CD4-positive, alpha-beta T cell (primary cell): ENCODE measurements at regions not wholly inside any gene's neighbourhood (a gene's known extent, or its start where the extent isn't known, plus 50 kb on each side); places are given as distances from the start of the nearest gene placed in this dataset.

Experiments used
- ATAC-seq: fragments of 200-7000 bp; cut with Tn5 transposase; one replicate; pipeline ENCODE4 v1.10.0; 2022; ENCODE audit warnings: mild to moderate bottlenecking; ENCODE audit not compliant: poor library complexity
- CTCF ChIA-PET: fragments of 350-600 bp; sonication (Branson Sonifier 250); formaldehyde crosslinking; loops from one replicate; lab custom pipeline; 2021; ENCODE audit warnings: antibody characterized with exemption, inconsistent platforms; lab: Charles Lee
- POLR2A ChIA-PET: fragments of 350-600 bp; sonication (Branson Sonifier 250); formaldehyde crosslinking; loops from one replicate; lab custom pipeline; 2021; ENCODE audit warnings: antibody characterized with exemption, inconsistent platforms; lab: Charles Lee
- DNase-seq, 14 experiments: peaks; one replicate each; pipeline ENCODE4 v3.0.0-alpha.2; 2013 to 2020; ENCODE audit warnings: mixed read lengths in 2 of 14
- H3K27ac ChIP-seq, 2 donors: one replicate each; pipeline versions ENCODE4 v1.5.1 to v1.7.0; 2013; ENCODE audit warnings: low read length in 2 of 2, low read depth in 1 of 2, mild to moderate bottlenecking in 1 of 2
- H3K27me3 ChIP-seq, 2 experiments: 1 replicate in 1 of 2; 2 replicates in 1 of 2; pipeline versions ENCODE4 v1.6.1 to v1.7.0; 2013; ENCODE audit warnings: low read length in 2 of 2, control low read depth in 1 of 2, mild to moderate bottlenecking in 1 of 2, moderate library complexity in 1 of 2; ENCODE audit not compliant: insufficient read depth in 2 of 2, control insufficient read depth in 1 of 2
- H3K36me3 ChIP-seq: one replicate; pipeline ENCODE4 v1.6.1; 2013; ENCODE audit warnings: low read length, control low read depth; ENCODE audit not compliant: insufficient read depth
- H3K4me1 ChIP-seq: one replicate; pipeline ENCODE4 v1.6.1; 2013; ENCODE audit warnings: low read length, control low read depth; ENCODE audit not compliant: insufficient read depth
- H3K4me3 ChIP-seq: one replicate; pipeline ENCODE4 v1.5.1; 2013; ENCODE audit warnings: mild to moderate bottlenecking, low read length, moderate library complexity
- H3K9me3 ChIP-seq, 2 experiments: 1 replicate in 1 of 2; 2 replicates in 1 of 2; pipeline versions ENCODE4 v1.6.1 to v1.7.0; 2013; ENCODE audit warnings: low read length in 2 of 2, mild to moderate bottlenecking in 2 of 2, control low read depth in 1 of 2, moderate library complexity in 1 of 2; ENCODE audit not compliant: control insufficient read depth in 1 of 2, insufficient read depth in 1 of 2
- H3K27ac Mint-ChIP-seq: one replicate; pipeline ENCODE4 v1.8.0; 2020; ENCODE audit warnings: mixed read lengths
- H3K27me3 Mint-ChIP-seq: one replicate; pipeline ENCODE4 v1.8.0; 2021; ENCODE audit warnings: mixed read lengths
- H3K36me3 Mint-ChIP-seq: one replicate; pipeline ENCODE4 v1.8.0; 2021; ENCODE audit warnings: low read depth, mixed read lengths
- H3K4me1 Mint-ChIP-seq: one replicate; pipeline ENCODE4 v1.8.0; 2021; ENCODE audit warnings: low read depth, mixed read lengths
- H3K4me3 Mint-ChIP-seq: one replicate; pipeline ENCODE4 v1.8.0; 2020; ENCODE audit warnings: mild to moderate bottlenecking, mixed read lengths
- H3K9me3 Mint-ChIP-seq: one replicate; pipeline ENCODE4 v1.8.0; 2020; ENCODE audit warnings: mixed read lengths
- CTCF ChIP-seq: fragments of 200-600 bp; IDR thresholded peaks from one replicate; pipeline ENCODE4 v1.8.0; 2022; ENCODE audit warnings: antibody characterized with exemption, mild to moderate bottlenecking
- intact Hi-C, 2 experiments: fragments of 100-400 bp; cut with DNase I in 1 of 2; cut with micrococcal nuclease in 1 of 2; formaldehyde crosslinking; loops; one replicate each; pipeline versions ENCODE4 v1.15.1 to v1.9.0; 2023 to 2025; cut with DNase I, micrococcal nuclease

GRCh38 chr7:83857691-83858090 lies 208.8 kb upstream of the SEMA3E start:
- intact Hi-C loops, result no loop called here
- Mint-ChIP-seq H3K27ac (no peak overlapping the region), H3K4me3 (no peak overlapping the region), H3K9me3 (no peaks in the 10 kb centered on the region), H3K4me1 (no peaks in the 10 kb centered on the region), H3K27me3 (no peaks in the 10 kb centered on the region), H3K36me3 (no peaks in the 10 kb centered on the region)
- Histone ChIP-seq H3K36me3 (no peaks in the 10 kb centered on the region), H3K27ac (no peak overlapping the region), H3K9me3 (no peaks in the 10 kb centered on the region), H3K27me3 (no peaks in the 10 kb centered on the region), H3K4me3 (no peak overlapping the region), H3K4me1 (no peaks in the 10 kb centered on the region)
- DNase-seq (no peak), ATAC-seq (no peak)
- TF ChIP-seq CTCF, result no peak
- POLR2A ChIA-PET, result no interaction called here
- CTCF ChIA-PET, result no interaction called here

- no peaks in the 10 kb centered on the region for H3K9me3 ChIP-seq
- no peak overlapping the region for H3K4me3 Mint-ChIP-seq
- H3K27ac Mint-ChIP-seq, result no peak overlapping the region
- no peaks in the 10 kb centered on the region for H3K9me3 Mint-ChIP-seq
- H3K4me1 Mint-ChIP-seq, result no peaks in the 10 kb centered on the region
- DNase-seq (no peak), ATAC-seq (no peak)
- intact Hi-C loops, result no loop called here
- ChIA-PET CTCF (no interaction called here), POLR2A (no interaction called here)
- H3K27me3 Mint-ChIP-seq, result no peaks in the 10 kb centered on the region
- no peak for TF ChIP-seq CTCF
- no peak overlapping the region for H3K27ac ChIP-seq
- H3K27me3 ChIP-seq, result no peaks in the 10 kb centered on the region
- H3K4me3 ChIP-seq, result no peak overlapping the region
- no peaks in the 10 kb centered on the region for H3K36me3 Mint-ChIP-seq
- H3K36me3 ChIP-seq, result no peaks in the 10 kb centered on the region
- H3K4me1 ChIP-seq, result no peaks in the 10 kb centered on the region
These were observed 207.2 kb upstream of the SEMA3E start for GRCh38 chr7:83856094-83856493.

GRCh38 chr7:83852136-83852535 lies 203.2 kb upstream of the SEMA3E start:
- H3K36me3 Mint-ChIP-seq, result no peaks in the 10 kb centered on the region
- no peaks in the 10 kb centered on the region for H3K4me1 Mint-ChIP-seq
- Histone ChIP-seq H3K36me3 (no peaks in the 10 kb centered on the region), H3K27ac (no peak overlapping the region), H3K9me3 (no peaks in the 10 kb centered on the region), H3K4me1 (no peaks in the 10 kb centered on the region), H3K27me3 (no peaks in the 10 kb centered on the region), H3K4me3 (no peak overlapping the region)
- POLR2A ChIA-PET, result no interaction called here
- ATAC-seq (no peak), DNase-seq (no peak)
- no peak for TF ChIP-seq CTCF
- no peak overlapping the region for H3K27ac Mint-ChIP-seq
- intact Hi-C loops, result no loop called here
- H3K27me3 Mint-ChIP-seq, result no peaks in the 10 kb centered on the region
- CTCF ChIA-PET, result no interaction called here
- no peak overlapping the region for H3K4me3 Mint-ChIP-seq
- no peaks in the 10 kb centered on the region for H3K9me3 Mint-ChIP-seq
